Choroid plexus epithelial cell (primary cell): ENCODE measurements at regions not wholly inside any gene's neighbourhood (a gene's known extent, or its start where the extent isn't known, plus 50 kb on each side); places are given as distances from the start of the nearest gene placed in this dataset.

ENCODE experiments used
- DNase-seq: peaks from one replicate; pipeline ENCODE4 v3.0.0-alpha.2; 2010; ENCODE audit warnings: low read depth
- H3K4me3 ChIP-seq: 2 replicates; pipeline ENCODE4 v1.5.1; 2011; ENCODE audit warnings: low read depth, mild to moderate bottlenecking, control low read depth, low read length, moderate library complexity
- TF ChIP-seq, protein P1 (sequence below): conservative IDR thresholded peaks from 2 replicates; pipeline ENCODE4 v1.5.1; 2011; ENCODE audit warnings: low read depth, mild to moderate bottlenecking, control low read depth, inconsistent platforms, low read length, moderate library complexity

DNA sequence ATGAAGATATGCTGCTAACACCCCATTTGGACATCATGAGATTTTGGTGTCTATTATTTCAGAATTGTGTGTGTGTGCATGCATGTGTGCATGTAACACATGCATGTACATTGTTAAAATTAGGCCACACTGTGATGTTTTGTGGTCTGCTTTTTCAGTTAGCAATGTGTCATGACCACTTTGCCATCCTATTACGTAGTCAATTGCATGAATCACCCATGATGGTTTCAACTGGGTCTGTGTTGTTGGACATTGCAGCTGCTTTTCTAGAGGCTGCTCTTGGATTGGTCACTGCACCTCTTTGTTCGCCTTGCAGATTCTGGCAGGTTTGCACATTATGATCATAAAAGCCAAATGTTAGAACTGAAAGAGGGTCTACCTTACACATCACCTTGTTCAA lies 101.0 kb upstream of the THBS1 start:
- no peak overlapping the region for H3K4me3 ChIP-seq
- TF ChIP-seq, protein P1, sequence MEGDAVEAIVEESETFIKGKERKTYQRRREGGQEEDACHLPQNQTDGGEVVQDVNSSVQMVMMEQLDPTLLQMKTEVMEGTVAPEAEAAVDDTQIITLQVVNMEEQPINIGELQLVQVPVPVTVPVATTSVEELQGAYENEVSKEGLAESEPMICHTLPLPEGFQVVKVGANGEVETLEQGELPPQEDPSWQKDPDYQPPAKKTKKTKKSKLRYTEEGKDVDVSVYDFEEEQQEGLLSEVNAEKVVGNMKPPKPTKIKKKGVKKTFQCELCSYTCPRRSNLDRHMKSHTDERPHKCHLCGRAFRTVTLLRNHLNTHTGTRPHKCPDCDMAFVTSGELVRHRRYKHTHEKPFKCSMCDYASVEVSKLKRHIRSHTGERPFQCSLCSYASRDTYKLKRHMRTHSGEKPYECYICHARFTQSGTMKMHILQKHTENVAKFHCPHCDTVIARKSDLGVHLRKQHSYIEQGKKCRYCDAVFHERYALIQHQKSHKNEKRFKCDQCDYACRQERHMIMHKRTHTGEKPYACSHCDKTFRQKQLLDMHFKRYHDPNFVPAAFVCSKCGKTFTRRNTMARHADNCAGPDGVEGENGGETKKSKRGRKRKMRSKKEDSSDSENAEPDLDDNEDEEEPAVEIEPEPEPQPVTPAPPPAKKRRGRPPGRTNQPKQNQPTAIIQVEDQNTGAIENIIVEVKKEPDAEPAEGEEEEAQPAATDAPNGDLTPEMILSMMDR: no peak
- DNase-seq: no peak

DNA sequence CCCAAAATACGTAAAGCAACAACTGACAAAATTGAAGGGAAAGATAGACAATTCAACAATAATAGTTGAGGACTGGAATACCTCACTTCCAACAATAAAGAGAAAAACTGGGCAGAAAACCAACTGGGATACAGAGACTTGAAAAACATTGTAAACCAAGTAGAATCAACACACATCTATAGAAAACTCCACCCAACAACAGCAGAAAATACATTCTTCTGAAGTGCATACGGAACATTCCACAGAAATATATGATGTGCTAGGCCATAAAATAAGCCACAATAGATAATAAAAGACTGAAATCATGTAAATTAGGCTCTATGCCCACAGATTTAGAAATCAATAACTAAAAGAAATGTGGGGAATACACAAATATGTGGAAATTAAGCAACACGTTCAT lies 98.4 kb upstream of the THBS1 start:
- H3K4me3 ChIP-seq: no peak overlapping the region
- TF ChIP-seq, protein P1: no peak
- DNase-seq: no peak

DNA sequence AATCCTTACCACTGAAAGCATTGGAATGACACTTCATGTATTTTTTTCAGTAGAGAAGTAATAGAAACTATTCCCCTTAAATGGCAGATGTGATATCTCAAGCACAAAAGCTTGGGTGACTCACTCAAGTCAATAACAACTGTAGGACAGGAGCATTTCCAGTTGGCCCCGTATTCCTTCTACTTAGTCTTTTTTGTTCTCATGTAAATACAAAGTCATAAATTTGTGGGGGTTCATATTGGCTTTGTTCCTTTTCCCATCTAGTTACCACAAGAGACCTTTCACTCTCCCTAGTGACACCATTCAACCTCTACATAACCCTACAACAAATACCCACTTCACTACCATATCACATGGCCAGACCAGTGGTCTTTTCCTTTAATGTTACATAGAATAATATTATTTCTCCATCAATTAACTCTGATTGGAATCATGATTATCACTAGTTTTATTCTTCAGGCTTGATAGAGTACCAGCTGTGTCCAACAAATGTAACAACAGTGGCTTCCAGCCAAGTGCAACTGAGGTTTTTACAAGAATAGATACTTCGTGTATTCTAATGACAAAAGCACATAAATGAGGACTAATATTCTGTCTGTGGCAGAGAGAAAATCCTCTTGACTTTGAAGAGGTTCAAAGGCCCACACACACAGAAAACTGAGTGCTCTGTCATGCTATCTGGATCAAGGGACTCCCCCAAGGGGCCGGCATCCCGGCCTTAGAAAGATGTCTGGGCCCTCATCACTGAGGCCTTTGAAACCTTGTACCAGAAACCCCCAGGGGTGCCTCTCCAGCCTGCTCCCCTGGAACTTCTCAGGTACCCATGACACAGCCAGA lies 94.0 kb upstream of the THBS1 start:
- H3K4me3 ChIP-seq: no peak overlapping the region
- DNase-seq: no peak
- TF ChIP-seq, protein P1: no peak

DNA sequence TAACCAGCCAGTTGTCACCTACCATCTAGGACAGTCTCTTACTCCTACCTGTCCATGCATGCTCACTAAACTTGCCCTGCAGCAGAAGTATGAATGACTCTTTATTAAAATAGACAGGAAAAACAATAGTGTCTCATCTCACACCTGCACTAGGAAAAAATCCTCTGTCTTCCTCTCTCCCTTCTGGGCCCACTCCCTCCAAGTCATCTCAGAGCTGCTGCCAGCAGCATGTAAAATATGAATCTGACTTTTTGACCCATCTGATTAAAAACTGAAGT lies 93.5 kb upstream of the THBS1 start:
- TF ChIP-seq, protein P1: no peak
- H3K4me3 ChIP-seq: no peak overlapping the region
- no peak for DNase-seq

DNA sequence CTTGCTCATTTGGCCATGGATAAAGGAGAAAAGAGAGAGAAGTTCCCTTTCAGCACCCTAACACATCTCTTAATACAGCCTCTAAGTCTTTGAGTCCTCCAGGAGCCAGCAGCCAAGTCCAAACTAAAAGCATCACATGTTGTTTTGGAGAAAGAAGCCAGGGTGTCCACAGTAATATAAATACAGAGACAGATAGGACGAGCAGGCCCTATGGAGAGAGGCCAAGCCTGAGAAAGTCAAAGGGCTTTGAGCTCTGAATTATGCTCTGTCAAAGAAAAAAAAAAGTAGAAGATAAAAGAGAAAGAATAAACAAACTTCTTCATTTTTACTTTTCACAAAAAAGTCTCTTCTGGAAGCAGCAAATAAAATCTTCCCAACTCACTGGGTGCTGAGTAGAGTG lies 92.4 kb upstream of the THBS1 start:
- TF ChIP-seq, protein P1: no peak
- H3K4me3 ChIP-seq: no peak overlapping the region
- peak; percentile 57 for DNase-seq

DNA sequence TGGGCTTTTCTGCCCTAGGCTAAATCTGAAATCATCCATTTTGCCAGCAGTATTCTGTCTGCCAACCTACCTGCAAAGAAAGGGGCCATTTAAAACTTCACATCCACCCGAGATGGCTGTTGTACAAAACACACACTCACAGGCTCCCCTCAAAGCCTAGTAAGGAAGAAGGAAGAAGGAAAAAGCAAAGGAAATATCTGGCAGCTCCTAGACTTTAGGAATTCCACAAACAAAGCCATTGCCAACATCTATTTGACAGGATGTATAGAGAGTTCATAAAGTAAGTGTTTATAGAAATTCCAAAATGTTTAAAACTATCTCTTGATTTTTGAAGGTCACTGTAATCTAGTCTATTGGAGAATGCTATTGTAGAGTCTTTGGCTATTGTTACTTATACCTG lies 91.9 kb upstream of the THBS1 start:
- TF ChIP-seq, protein P1: no peak
- DNase-seq: no peak
- H3K4me3 ChIP-seq: no peak overlapping the region
